D721Med (cell line): ENCODE measurements at regions not wholly inside any gene's neighbourhood (a gene's known extent, or its start where the extent isn't known, plus 50 kb on each side); places are given as distances from the start of the nearest gene placed in this dataset.

Source experiments
- DNase-seq: peaks from one replicate; pipeline ENCODE4 v3.0.0; 2011; ENCODE audit warnings: low spot score; ENCODE audit not compliant: insufficient read length
- FAIRE-seq: peaks from 2 replicates; lab custom pipeline; 2011; peaks lifted over from hg19 to GRCh38; lab: Jason Lieb, UNC
- CTCF ChIP-seq: IDR thresholded peaks from 2 replicates; pipeline ENCODE4 v1.5.1; 2012; ENCODE audit warnings: mild to moderate bottlenecking, control low read depth; ENCODE audit not compliant: insufficient read depth; ENCODE audit errors: missing control alignments

- no peak for FAIRE-seq
- TF ChIP-seq CTCF, result no peak
- DNase-seq, result no peak
Measured at GRCh38 chr1:3954170-3955169, 54.4 kb upstream of the C1orf174 start.

DNA sequence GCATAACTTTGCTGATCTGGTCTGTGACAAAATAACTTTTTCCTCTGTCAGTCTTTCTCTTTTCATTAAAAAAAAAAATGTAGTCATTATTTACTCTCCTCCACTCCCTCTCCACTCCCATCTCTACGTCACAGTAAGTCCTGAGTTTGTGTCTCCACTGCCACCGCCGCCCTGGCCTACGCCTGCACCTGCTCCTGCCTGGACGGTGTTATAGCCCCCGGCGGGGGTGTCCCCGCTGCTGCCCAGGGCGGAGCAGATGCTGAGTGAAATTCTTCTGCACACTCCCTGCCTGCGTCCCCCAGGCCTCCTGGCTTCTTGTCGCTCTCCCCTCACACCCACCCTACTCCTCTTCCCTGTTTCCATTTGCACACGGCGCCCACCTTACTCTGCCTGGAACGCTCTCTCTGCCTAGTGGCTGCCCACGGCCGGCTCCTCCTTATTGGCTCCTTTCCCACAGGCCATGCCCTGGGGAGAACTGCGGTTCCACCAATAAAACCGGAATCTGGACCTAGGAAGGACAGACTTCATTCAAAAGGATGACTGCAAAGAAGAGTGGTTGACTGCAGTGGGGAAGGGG, 55.2 kb upstream of the C1orf174 start:
- DNase-seq (no peak), FAIRE-seq (no peak)
- TF ChIP-seq CTCF, result no peak

GRCh38 chr1:3956527-3957170, 56.6 kb upstream of the C1orf174 start:
- DNase-seq, result no peak
- no peak for TF ChIP-seq CTCF
- no peak for FAIRE-seq

GRCh38 chr1:3959361-3959760, 59.3 kb upstream of the C1orf174 start:
- DNase-seq (no peak), FAIRE-seq (no peak)
- no peak for TF ChIP-seq CTCF

DNA sequence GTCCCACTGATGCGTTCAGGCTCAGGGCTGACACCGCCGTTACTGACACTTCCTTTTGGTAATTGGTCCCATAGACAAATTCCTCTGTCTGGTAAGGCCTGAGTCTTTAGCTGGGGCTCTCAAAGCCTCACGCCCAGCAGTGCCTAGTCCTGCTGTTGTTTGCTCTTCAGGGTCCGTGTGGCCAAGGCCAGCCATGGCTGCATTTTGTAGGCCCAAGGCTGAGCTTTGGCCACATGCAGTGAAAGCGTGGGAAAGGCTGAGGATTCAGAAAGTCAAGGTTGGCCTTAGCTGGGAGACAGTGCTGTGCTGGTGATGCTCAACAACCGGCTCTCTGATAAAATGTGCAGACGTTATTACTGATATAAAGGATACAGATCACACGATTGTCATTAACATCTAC, 63.5 kb upstream of the C1orf174 start:
- FAIRE-seq, result no peak
- no peak for TF ChIP-seq CTCF

DNA sequence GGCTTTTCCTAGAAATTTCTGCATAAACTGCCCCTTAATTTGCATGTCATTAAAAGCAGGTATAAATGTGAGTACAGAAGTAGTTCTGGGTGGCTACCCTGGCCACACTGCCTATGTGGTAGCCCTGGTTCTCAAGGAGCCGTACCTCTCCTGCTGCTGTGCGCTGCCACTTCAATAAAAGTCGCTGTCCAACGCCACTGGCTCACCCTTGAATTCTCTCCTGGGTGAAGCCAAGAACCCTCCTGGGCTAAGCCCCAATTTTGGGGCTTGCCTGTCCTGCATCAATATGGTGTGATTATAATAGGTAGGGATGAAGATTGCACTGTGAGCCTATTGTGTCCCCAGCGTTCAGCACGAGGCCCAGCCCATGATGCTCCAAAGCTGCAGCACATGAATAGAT, 65.6 kb upstream of the C1orf174 start:
- no peak for DNase-seq
- FAIRE-seq, result no peak
- no peak for TF ChIP-seq CTCF

More for the DNA sequence above, 63.5 kb upstream of the C1orf174 start:
- no peak for DNase-seq
